Astrocyte of the spinal cord (primary cell): ENCODE measurements at regions not wholly inside any gene's neighbourhood (a gene's known extent, or its start where the extent isn't known, plus 50 kb on each side); places are given as distances from the start of the nearest gene placed in this dataset.

ENCODE experiments used
- DNase-seq: peaks from one replicate; pipeline ENCODE4 v3.0.0; 2011; ENCODE audit warnings: low read depth, low spot score
- H3K4me3 ChIP-seq: 2 replicates; pipeline ENCODE4 v1.5.1; 2011; ENCODE audit warnings: low read depth, mild to moderate bottlenecking, low read length, moderate library complexity
- in situ Hi-C: cut with HindIII; loops from 2 replicates; pipeline ENCODE4 v1.10.0; 2017; ENCODE audit warnings: low sequenced_read_pairs
- TF ChIP-seq, protein P1 (sequence below): IDR thresholded peaks from 2 replicates; pipeline ENCODE4 v1.5.1; 2012; ENCODE audit warnings: low read depth, mild to moderate bottlenecking, low read length, inconsistent platforms

DNA sequence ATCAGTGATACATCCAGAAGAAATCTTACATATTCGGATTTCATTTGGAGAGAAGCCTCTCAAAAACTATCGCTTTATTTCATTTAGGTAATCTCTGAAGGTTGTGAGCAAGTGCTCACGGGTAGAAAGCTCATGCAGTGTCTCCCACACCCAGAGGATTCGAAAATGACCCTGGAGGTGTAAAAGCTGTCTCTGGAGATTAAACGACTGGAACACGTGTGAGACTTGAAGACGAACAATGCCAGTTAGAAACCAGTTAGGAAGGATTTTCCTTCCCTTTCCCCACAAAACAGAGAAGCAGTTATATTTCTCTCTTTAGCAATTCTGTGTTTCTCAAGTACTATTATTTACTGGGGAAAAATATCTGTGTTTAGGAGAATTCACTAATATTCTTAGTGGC, 92.5 kb upstream of the CD55 start:
- TF ChIP-seq, protein P1, sequence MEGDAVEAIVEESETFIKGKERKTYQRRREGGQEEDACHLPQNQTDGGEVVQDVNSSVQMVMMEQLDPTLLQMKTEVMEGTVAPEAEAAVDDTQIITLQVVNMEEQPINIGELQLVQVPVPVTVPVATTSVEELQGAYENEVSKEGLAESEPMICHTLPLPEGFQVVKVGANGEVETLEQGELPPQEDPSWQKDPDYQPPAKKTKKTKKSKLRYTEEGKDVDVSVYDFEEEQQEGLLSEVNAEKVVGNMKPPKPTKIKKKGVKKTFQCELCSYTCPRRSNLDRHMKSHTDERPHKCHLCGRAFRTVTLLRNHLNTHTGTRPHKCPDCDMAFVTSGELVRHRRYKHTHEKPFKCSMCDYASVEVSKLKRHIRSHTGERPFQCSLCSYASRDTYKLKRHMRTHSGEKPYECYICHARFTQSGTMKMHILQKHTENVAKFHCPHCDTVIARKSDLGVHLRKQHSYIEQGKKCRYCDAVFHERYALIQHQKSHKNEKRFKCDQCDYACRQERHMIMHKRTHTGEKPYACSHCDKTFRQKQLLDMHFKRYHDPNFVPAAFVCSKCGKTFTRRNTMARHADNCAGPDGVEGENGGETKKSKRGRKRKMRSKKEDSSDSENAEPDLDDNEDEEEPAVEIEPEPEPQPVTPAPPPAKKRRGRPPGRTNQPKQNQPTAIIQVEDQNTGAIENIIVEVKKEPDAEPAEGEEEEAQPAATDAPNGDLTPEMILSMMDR = no peak
- H3K4me3 ChIP-seq = no peak overlapping the region
- no peak for DNase-seq
- in situ Hi-C loops = no loop called here

DNA sequence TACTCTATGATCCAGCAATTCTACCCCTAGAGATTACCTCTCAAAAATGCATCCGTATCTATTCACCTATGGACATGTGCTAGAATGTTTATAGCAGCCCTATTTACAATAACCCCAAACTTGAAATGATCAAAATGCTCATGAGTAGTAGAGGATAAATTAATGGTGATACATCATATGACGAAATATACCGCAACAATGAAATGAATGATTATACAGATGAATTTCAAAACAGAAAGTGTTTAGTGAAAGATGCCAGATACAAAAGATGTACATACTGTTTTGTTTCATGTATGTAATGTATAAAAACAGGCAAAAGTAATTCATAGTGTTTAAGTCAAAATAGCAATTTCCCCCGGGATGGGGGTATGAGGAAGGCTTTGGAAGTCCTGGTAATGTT, 91.0 kb upstream of the CD55 start:
- H3K4me3 ChIP-seq = no peak overlapping the region
- TF ChIP-seq, protein P1 = no peak
- in situ Hi-C loops = no loop called here
- no peak for DNase-seq

DNA sequence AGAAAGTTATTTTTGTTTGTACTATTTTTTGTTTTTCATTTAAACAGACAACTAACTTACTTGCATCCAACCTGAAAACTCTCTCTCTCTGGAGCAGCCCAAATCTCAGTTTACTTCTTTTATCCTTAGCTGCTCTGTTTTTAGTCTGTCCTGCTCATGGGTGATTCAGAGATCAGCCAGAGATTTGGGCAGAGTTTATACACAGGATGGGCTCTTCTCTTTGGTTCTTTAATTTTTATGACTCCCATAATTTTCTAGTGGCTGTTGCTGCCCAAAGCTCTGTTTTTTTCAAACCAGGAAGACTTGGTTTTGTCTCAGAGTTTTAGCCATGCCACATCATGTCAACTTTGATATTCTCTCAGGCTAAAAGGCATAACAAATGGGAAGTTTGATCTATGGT, 86.8 kb upstream of the CD55 start:
- TF ChIP-seq, protein P1 = no peak
- DNase-seq = no peak
- no peak overlapping the region for H3K4me3 ChIP-seq
- in situ Hi-C loops = no loop called here

DNA sequence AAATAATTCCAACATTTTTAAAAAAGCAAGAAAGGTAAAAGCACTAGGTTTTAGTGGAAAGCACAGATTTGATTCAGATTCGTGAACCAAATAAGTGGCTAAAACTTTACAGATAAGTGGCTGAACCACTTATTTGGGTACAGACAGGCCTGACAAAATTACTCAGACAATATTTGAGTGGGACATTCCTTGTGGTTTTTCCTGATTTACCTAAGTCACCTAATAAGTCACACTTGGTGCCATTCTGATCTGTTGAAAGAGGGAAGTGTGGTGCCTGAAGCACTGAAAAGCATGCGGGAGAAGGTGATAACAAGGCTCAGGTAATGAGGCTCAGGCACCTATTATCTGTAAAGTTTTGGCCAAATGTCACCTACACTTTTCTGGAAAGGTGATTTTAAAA, 81.6 kb upstream of the CD55 start:
- in situ Hi-C loops = no loop called here
- DNase-seq = no peak
- no peak overlapping the region for H3K4me3 ChIP-seq
- TF ChIP-seq, protein P1 = no peak

DNA sequence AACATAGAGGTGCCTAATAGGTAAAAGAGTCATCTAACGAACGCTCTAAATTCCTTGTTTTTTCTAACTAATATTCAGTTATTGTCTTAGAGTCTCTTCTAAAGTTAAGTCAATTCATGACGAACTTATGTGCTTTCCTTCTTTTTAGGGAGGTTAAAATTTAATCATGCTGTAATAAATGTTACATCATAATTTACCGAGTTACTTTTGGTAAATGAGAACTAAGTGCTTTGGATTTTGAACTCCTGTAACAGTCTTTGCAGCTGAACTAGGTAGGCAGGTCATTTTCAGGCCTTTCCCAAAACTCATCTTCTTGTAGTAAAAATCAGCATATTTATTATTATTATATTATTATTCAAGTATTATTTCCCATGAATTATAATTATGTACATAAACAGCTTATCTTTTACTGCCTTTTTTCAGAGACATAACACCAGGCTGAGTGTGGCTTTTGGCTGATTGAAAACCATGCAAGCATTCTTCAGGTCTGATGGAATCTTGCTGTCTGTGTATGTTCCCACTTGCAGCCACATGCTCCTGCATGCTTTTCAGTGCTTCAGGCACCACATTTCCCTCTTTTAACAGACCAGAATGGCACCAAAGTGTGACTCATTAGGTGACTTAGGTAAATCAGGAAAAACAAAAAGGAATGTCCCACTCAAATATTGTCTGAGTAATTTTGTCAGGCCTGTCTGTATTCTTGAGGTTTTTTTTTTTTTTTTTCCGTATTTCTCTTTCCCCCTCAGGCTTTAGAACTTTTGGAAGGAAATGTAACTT, 81.0 kb upstream of the CD55 start:
- TF ChIP-seq, protein P1 = no peak
- in situ Hi-C loops = no loop called here
- H3K4me3 ChIP-seq = no peak overlapping the region
- DNase-seq = peak; percentile 6

DNA sequence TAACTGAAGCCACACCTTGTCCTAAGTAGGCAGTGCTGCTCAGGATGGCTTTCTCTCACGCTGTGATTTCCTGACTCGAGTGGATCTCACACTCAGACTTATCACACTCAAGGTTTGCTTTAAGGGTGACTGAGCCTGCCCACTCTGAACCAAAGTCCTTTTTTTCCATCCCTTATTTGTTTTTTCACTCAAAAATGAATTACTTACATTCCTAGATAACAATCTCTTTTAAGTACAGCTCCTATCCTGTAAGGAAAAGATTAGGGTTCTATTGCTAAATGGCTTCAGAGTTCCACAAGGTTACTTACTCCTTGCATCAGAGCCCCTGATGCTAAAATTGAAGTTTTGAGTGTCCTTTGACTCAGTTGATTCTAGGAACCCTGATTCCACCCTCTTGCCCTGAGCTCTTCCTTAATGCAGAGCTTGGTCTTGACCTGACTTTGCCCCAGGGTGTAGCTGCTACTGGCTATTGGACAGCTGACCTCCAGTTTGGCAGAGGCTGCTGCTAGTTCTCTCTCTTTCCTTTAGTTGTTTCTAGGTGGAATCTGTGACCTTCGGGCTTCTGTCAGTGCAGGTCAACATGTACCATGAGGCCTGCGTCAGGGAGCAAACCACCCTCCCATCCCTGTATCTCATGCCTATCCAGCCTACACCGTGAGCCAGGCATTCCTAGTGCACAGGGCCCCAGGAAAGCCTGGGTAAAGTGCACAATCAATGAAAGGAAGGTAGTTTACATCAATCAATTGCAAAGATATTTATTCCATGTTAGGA, 80.1 kb upstream of the CD55 start:
- no peak overlapping the region for H3K4me3 ChIP-seq
- DNase-seq = no peak
- TF ChIP-seq, protein P1 = no peak
- in situ Hi-C loops = no loop called here
